Endothelial cell of umbilical vein (primary cell): ENCODE measurements at regions not wholly inside any gene's neighbourhood (a gene's known extent, or its start where the extent isn't known, plus 50 kb on each side); places are given as distances from the start of the nearest gene placed in this dataset.

Experiments
- BruUV-seq: library from RNA; stranded (reverse); fragments of 400-500 nt; replicated peaks from 2 replicates; lab custom pipeline; 2021; lab: Mats Ljungman, UMichigan
- CTCF ChIA-PET: fragments of 300-600, 350-600 bp; sonication (Branson Sonifier 250); formaldehyde crosslinking; loops from one replicate; lab custom pipeline; 2021; ENCODE audit warnings: antibody characterized with exemption, inconsistent platforms; lab: Charles Lee
- POLR2A ChIA-PET: fragments of 300-600, 350-600 bp; sonication (Branson Sonifier 250); formaldehyde crosslinking; loops from one replicate; lab custom pipeline; 2021; ENCODE audit warnings: antibody characterized with exemption, inconsistent platforms; lab: Charles Lee
- DNase-seq: peaks from one replicate; pipeline ENCODE4 v3.0.0-alpha.2; 2011; ENCODE audit warnings: low read depth, low spot score
- FAIRE-seq: peaks from 2 replicates; lab custom pipeline; 2011; peaks lifted over from hg19 to GRCh38; lab: Jason Lieb, UNC
- H2AFZ ChIP-seq: 2 replicates; pipeline ENCODE4 v1.6.0; 2012; ENCODE audit warnings: low read depth, low read length, control low read depth, inconsistent platforms
- H3K27ac ChIP-seq: 2 replicates; pipeline ENCODE4 v1.5.1; 2011; ENCODE audit warnings: low read depth, mild to moderate bottlenecking, control low read depth, low read length, moderate library complexity; ENCODE audit not compliant: insufficient read depth
- H3K27me3 ChIP-seq, 2 experiments: 2 replicates each; pipeline versions ENCODE4 v1.6.0 to v1.6.1; 2011; ENCODE audit warnings: low read length in 2 of 2, mixed read lengths in 1 of 2; ENCODE audit not compliant: control insufficient read depth in 2 of 2, insufficient read depth in 2 of 2
- H3K36me3 ChIP-seq, 2 experiments: 2 replicates in 1 of 2; 3 replicates in 1 of 2; pipeline ENCODE4 v1.5.1; 2011; ENCODE audit warnings: low read length in 2 of 2, mild to moderate bottlenecking in 1 of 2, moderate library complexity in 1 of 2; ENCODE audit not compliant: control insufficient read depth in 2 of 2, insufficient read depth in 2 of 2; ENCODE audit errors: extremely low read depth in 1 of 2
- H3K4me1 ChIP-seq: 3 replicates; pipeline ENCODE4 v1.5.1; 2011; ENCODE audit warnings: mild to moderate bottlenecking, low read length; ENCODE audit not compliant: control insufficient read depth, insufficient read depth; ENCODE audit errors: extremely low read depth
- H3K4me2 ChIP-seq: 2 replicates; pipeline ENCODE4 v1.6.1; 2011; ENCODE audit warnings: low read length, control low read depth, mixed read lengths; ENCODE audit not compliant: insufficient read depth
- H3K4me3 ChIP-seq, 3 experiments: fragments of 200-600 bp in 1 of 3; sonication (generic), shearing (Covaris generic) in 1 of 3; replicated peaks in 1 of 3; 2 replicates each; pipeline ENCODE4 v1.5.1; 2011 to 2016; ENCODE audit warnings: control low read depth in 3 of 3, low read length in 3 of 3, mild to moderate bottlenecking in 2 of 3, inconsistent platforms in 1 of 3, low read depth in 1 of 3, moderate library complexity in 1 of 3; ENCODE audit not compliant: insufficient read depth in 1 of 3
- H3K79me2 ChIP-seq: 2 replicates; pipeline ENCODE4 v1.6.0; 2012; ENCODE audit warnings: low read length, inconsistent platforms; ENCODE audit not compliant: control insufficient read depth, insufficient read depth
- H3K9ac ChIP-seq: replicated peaks from 2 replicates; pipeline ENCODE3; 2011; ENCODE audit warnings: low read length, control low read depth; ENCODE audit not compliant: insufficient read depth; ENCODE audit errors: extremely low read depth
- H3K9me1 ChIP-seq: replicated peaks from 3 replicates; pipeline ENCODE4 v1.6.0; 2011; ENCODE audit warnings: mild to moderate bottlenecking, low read length; ENCODE audit not compliant: control insufficient read depth, insufficient read depth; ENCODE audit errors: extremely low read depth
- H3K9me3 ChIP-seq: replicated peaks from 2 replicates; pipeline ENCODE4 v1.5.1; 2012; ENCODE audit warnings: low read length, inconsistent platforms; ENCODE audit not compliant: control insufficient read depth, insufficient read depth
- H4K20me1 ChIP-seq: replicated peaks from 2 replicates; pipeline ENCODE3; 2011; ENCODE audit warnings: mild to moderate bottlenecking, low read length; ENCODE audit not compliant: control insufficient read depth, insufficient read depth; ENCODE audit errors: extremely low read depth
- EZH2 ChIP-seq: IDR thresholded peaks from 2 replicates; pipeline ENCODE4 v1.6.1; 2012; ENCODE audit warnings: borderline replicate concordance, low read depth, mild to moderate bottlenecking, moderate library complexity, low read length, inconsistent platforms; ENCODE audit not compliant: severe bottlenecking
- FOS ChIP-seq: IDR thresholded peaks from 2 replicates; pipeline ENCODE4 v1.6.1; 2011; ENCODE audit warnings: mild to moderate bottlenecking, low read length, moderate library complexity, borderline replicate concordance; ENCODE audit not compliant: insufficient read depth
- GATA2 ChIP-seq: IDR thresholded peaks from 2 replicates; pipeline ENCODE4 v1.7.0; 2011; ENCODE audit warnings: low read depth, mild to moderate bottlenecking, moderate library complexity, mixed read lengths, low read length; ENCODE audit not compliant: insufficient read length, insufficient read depth
- JUN ChIP-seq: IDR thresholded peaks from 2 replicates; pipeline ENCODE4 v1.6.1; 2011; ENCODE audit warnings: borderline replicate concordance, low read depth; ENCODE audit not compliant: insufficient read length, insufficient read depth
- MYC ChIP-seq: IDR thresholded peaks from one replicate; pipeline ENCODE4 v1.6.1; 2011; ENCODE audit warnings: mild to moderate bottlenecking, low read depth, low read length
- POLR2A ChIP-seq: IDR thresholded peaks from 2 replicates; pipeline ENCODE4 v1.6.1; 2012; ENCODE audit warnings: low read depth, mild to moderate bottlenecking, control low read depth, low read length
- POLR2AphosphoS5 ChIP-seq: IDR thresholded peaks from 2 replicates; pipeline ENCODE4 v1.6.1; 2012; ENCODE audit warnings: low read depth, mild to moderate bottlenecking, control low read depth, low read length, moderate library complexity; ENCODE audit not compliant: insufficient read depth
- dilution Hi-C: fragments of 300-500 bp; cut with MboI; formaldehyde crosslinking; loops from one replicate; pipeline ENCODE4 v1.15.0; 2019; ENCODE audit warnings: low sequenced_read_pairs; ENCODE audit not compliant: extremely low pct_ligation_motif_present
- intact Hi-C: fragments of 100-400 bp; cut with micrococcal nuclease; formaldehyde crosslinking; loops from one replicate; pipeline ENCODE4 v1.10.0; 2022
- TF ChIP-seq, protein P1 (sequence below): IDR thresholded peaks from 2 replicates; pipeline ENCODE4 v1.6.1; 2011; ENCODE audit not compliant: insufficient read depth, insufficient read length
- TF ChIP-seq, protein P2 (sequence below), 2 donors: IDR thresholded peaks; 1 replicate in 1 of 2; 2 replicates in 1 of 2; pipeline ENCODE4 v1.5.1; 2011; ENCODE audit warnings: low read length in 2 of 2, mild to moderate bottlenecking in 2 of 2, moderate library complexity in 2 of 2, control low read depth in 1 of 2, inconsistent platforms in 1 of 2, low read depth in 1 of 2; ENCODE audit not compliant: insufficient read depth in 1 of 2; ENCODE audit errors: extremely low read depth in 1 of 2

- Histone ChIP-seq H3K4me1 (no peaks in the 10 kb centered on the region), H2AFZ (no peak overlapping the region), H3K27me3 (no peaks in the 10 kb centered on the region), H3K36me3 (no peaks in the 10 kb centered on the region), H3K9me1 (no peaks in the 10 kb centered on the region), H3K4me2 (no peak overlapping the region), H3K9ac (no peak overlapping the region), H3K27ac (no peak overlapping the region), H3K79me2 (no peaks in the 10 kb centered on the region), H4K20me1 (no peaks in the 10 kb centered on the region), H3K4me3 (no peak overlapping the region), H3K9me3 (no peaks in the 10 kb centered on the region)
- BruUV-seq, result no TSS peak
- DNase-seq, result no peak
- ChIA-PET CTCF (no interaction called here), POLR2A (no interaction called here)
- FAIRE-seq, result no peak
- no peak for TF ChIP-seq JUN
- no peak for TF ChIP-seq GATA2
- TF ChIP-seq MYC, result no peak
- TF ChIP-seq EZH2, result no peak
- no peak for TF ChIP-seq FOS
- TF ChIP-seq, protein P1, sequence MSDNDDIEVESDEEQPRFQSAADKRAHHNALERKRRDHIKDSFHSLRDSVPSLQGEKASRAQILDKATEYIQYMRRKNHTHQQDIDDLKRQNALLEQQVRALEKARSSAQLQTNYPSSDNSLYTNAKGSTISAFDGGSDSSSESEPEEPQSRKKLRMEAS, result no peak
- no peak for TF ChIP-seq POLR2AphosphoS5
- TF ChIP-seq, protein P2, sequence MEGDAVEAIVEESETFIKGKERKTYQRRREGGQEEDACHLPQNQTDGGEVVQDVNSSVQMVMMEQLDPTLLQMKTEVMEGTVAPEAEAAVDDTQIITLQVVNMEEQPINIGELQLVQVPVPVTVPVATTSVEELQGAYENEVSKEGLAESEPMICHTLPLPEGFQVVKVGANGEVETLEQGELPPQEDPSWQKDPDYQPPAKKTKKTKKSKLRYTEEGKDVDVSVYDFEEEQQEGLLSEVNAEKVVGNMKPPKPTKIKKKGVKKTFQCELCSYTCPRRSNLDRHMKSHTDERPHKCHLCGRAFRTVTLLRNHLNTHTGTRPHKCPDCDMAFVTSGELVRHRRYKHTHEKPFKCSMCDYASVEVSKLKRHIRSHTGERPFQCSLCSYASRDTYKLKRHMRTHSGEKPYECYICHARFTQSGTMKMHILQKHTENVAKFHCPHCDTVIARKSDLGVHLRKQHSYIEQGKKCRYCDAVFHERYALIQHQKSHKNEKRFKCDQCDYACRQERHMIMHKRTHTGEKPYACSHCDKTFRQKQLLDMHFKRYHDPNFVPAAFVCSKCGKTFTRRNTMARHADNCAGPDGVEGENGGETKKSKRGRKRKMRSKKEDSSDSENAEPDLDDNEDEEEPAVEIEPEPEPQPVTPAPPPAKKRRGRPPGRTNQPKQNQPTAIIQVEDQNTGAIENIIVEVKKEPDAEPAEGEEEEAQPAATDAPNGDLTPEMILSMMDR (IDR thresholded peaks at IDR 0.05; ENCODE audit: extremely low read depth in 1 of 2, insufficient read depth in 1 of 2, low read depth in 1 of 2, low read length in 2 of 2), result no peak
- TF ChIP-seq POLR2A, result no peak
- intact Hi-C loops, result no loop called here
- dilution Hi-C loops, result no loop called here
Observed at GRCh38 chr4:132839070-132839469, 310.0 kb upstream of the PCDH10 start.
